ENCODE measurements at regions not wholly inside any gene's neighbourhood (a gene's known extent, or its start where the extent isn't known, plus 50 kb on each side); places are given as distances from the start of the nearest gene placed in this dataset.
"Not testable (repeated sequence)": the region's sequence is repeated elsewhere in the genome, so short reads cannot be mapped to it uniquely, and the experiment has no call there.

DNA sequence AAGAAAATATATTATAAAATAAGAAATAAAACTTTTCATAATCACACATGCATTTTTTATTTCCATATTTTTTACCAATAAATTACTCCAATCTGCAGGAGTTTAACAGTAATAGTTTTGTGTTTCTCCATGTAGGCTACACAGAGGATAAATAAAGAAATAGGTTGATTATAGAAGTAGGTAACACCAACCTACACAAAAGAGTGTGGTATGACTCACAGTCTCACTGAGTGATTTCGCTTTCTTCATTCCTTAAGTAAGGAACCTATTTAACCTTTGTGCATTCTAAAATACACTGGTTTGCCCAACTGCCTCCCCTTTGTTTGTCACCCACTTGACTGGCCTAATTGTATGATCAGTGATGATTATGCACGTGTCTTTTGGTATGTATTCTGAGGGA, 244.2 kb upstream of the RIMS1 start:
- no peak for DNase-seq

DNA sequence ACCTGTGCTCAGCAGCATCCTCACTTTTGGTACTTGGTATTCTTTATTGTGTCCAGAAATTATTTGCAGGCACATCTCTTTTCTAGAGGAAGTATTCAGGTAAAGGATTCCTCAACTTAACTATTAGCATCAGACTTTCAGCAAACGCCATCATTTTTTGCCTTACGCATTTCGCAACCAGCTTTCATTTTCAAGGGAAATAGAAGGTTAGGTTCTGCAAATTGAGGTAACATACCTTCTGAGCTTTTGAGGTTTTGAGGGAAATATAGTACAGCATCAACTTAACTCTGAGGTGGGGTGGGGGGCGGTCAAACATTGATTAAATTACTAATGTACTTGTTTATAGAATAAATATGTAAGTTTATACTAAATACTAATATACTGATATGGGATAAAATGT, 243.6 kb upstream of the RIMS1 start:
- no peak for DNase-seq

DNA sequence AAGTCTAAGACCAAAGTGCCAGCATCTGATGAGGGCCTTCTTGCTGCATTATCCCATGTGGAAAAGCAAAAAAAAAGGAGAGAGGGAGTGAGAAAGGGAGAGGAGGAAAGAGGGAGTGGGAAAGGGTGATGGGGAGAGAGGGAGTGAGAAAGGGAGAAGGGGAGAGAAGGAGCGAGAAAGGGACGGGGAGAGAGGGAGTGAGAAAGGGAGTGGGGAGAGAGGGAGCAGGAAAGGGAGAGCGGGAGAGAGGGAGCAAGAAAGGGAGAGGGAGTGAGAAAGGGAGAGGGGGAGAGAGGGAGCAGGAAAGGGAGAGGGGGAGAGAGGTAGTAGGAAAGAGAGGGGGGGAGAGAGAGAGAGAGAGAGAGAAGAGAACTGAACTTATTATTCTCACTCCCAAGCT, 241.1 kb upstream of the RIMS1 start:
- DNase-seq, result no peak

DNA sequence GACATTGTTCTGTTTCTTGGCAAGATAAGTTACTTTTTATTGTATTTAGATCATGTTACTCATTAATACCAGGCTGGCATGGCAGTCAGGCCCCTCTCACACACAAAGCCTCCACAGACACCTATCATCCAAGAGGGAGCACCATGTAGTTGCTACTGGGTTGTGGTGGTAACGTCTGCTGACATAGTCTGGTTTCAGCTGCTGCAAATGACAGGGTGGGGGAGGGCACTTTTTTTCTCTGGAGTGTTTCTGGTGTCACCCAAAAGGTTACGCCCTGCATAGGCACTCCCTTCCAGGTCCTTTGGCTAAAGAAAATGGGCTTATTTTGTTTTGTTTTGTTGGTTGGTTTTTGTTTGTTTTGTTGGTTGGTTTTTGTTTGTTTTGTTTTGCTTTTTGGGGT, 236.4 kb upstream of the RIMS1 start:
- DNase-seq, result no peak

DNA sequence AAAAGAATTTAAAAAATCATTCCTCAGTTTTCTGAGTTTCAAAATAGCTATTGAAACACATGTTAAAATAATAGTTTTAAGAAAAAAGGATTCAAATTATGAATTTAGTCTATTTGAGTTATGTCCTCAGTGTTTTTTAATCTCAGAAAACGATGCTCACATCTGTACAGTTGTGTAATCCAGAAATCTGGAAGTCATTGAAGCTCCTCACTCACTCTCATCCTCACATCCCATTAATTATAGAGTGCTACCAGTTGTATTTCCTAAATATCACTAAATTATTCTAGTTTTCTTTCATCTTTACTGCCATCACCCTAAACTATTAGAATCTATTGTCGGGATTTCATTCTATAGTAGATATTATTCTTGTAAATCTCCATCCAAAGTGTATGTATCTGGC, 234.7 kb upstream of the RIMS1 start:
- DNase-seq, result no peak

DNA sequence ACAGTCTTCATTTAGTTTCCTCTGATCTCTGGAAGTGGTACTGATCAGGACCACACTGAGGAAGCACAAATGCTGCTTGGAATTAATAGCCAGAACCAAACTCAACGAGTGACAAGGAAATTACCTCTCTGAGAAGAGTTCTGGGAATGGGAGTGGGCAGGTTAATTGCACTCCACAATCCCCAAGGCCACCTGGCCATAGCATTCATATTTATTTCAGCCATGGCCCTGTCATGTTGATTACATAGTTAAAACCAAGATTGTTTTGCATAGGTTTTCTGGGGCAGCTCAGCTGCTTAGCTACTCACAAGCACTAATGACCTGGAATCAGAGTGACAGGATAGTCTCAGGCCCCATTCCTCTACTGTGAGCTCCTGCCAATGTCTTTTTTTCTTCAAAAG, 230.2 kb upstream of the RIMS1 start:
- DNase-seq, result no peak

DNA sequence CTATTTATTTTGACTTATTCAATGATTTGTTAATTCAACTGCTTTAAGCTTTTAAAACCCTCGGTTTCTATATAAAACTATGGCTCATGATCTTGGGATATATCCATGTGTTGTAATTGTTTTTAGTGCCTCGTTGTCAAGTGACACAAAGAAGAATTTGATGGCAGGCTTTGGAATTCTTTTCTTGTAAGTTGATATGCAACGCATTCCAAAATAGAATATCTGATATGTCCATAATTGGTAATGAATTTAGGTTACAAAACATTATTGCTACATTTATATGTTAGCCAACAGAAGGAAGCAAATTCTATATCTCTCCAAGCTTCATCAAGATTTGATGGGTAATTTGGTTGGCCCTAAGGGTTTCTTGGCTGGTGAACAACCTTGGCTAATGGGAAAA, 220.4 kb upstream of the RIMS1 start:
- DNase-seq, result no peak

DNA sequence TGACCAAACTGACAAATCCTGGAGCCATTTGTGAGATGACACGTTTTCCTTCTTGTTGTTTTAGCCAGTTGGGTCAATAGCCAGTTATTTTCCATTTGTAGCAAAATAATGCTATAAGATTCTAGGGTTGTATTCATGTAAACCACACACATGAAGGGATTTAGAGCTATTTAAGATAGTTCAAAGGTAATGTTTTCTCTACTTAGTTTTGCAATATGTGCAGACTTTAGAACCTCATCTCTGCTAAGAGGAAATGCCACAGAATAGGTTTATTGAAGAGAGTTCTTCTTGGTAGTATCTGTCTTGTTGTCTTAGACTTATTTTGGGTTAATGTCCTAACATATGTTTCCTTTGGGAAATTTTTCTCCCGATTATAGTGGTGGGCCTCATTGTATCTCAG, 213.5 kb upstream of the RIMS1 start:
- DNase-seq, result no peak

DNA sequence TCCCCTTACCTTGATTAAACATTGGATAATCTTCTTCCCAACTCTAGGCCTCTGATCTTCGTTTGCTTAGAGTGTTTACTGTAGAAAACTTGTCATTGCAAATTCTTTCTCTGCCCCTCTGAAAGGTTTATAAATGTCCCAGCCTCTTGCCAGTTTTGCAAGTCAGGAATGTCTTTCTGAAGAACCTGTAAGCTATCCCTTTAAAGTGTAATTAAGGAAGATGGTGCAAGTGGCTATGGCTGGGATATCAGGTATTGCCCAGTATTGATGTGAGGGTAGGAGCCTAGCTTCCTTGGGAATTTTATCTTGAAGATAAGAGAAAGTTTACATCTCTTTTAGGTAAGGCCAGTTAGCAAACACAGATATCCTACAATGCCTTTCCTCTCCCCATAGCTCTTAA, 211.0 kb upstream of the RIMS1 start:
- no peak for DNase-seq

DNA sequence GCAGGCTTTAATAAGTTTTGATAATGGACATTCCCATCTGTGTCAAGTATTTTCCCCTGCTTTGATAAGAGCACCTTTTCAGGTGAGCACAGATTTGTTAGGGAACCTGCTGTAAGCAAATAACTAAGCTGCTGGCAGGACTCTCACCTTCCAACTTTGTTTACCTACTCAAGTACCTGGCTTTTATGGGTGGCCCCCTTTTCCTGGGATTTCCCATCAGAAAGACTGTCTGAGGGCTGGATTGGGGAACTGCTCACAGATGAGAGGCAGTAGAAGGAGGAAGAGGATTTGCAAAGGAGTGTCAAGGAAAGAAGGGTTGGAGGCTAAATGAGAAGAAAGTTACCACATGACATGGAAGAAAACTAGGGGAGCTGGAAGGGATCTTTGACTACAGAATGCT, 210.1 kb upstream of the RIMS1 start:
- DNase-seq, result no peak

DNA sequence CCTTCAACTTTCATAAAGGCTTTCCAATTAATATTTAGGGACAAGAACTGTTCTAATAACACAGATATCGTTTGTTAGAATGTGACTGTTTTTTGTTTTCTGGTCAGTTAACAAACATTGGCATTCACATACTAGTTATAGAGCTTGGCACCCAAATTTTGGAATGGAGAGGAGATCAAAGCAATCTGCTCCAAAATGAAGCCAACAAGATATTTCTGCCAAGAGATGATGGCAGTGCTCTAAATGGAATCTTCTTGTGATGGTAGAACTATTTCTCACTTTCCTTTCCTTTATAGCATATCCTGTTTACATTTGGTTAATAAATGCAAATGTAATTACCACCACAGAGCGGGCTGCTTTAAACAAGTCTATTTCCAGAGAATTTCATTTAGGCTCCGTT, 208.3 kb upstream of the RIMS1 start:
- no peak for DNase-seq

DNA sequence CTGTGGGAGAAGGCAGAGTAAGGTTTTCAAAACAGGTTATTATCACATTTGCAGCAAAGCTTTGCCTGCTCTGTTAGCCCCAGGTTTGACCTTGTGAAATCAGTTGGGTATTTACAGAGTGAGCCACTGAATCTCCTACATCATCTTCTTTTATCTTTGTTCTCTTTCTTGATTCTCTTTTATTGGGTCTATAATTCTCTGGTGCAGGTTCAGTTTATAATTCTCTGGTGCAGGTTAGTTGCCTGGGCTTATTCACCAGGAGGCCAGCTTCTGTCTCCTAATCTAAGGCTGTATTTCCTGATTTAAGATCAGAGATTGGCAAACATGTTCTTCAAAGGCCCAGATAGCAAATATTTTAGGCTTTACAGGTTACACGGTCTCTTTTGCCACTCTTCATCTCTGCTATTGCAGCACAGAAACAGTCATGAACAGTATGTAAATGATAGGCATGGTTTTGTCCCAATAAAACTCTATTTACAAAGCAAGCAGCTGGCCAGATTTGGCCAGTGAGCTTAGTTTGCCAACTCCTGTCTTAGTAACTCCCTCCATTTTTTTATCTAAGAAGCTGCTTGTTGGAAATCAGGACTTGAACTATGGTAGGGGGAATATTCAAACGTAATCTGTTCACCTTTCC, 205.0 kb upstream of the RIMS1 start:
- no peak for DNase-seq

DNA sequence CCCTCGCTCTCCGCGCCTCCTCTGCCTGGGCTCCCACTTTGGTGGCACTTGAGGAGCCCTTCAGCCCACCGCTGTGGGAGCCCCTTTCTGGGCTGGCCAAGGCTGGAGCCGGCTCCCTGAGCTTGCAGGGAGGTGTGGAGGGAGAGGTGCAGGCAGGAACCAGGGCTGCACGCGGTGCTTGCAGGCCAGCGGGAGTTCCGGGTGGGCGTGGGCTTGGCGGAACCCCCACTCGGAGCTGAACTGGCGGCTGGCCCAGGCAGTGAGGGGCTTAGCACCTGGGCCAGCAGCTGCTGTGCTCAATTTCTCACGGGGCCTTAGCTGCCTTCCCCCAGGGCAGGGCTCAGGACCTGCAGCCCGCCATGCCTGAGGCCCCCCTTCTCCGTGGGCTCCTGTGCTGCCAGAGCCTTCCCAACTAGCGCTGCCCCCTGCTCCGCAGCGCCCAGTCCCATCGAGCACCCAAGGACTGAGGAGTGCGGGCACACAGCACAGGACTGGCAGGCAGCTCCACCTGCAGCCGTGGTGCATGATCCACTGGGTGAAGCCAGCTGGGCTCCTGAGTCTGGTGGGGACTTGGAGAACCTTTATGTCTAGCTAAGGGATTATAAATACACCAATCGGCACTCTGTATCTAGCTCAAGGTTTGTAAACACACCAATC, 200.2 kb upstream of the RIMS1 start:
- DNase-seq, result not testable (repeated sequence)

DNA sequence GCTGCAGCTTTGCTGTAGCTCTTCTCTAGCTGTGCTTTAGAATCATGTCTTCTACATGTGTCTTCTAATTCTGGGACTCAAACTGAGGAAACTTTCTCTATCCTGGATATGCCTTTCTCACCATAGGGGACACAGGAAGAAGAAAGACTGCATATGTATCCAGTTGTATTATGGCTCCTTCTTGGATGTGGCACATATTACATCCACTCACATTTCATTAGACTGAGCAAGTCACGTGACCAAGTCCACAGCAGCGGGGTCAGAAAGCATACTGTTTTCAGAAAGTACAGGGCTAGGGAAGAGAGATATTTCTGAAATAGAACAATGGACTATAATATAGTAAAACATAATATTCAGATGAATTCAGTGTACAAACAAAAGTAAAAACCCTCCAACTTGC, 187.6 kb upstream of the RIMS1 start:
- DNase-seq, result no peak

DNA sequence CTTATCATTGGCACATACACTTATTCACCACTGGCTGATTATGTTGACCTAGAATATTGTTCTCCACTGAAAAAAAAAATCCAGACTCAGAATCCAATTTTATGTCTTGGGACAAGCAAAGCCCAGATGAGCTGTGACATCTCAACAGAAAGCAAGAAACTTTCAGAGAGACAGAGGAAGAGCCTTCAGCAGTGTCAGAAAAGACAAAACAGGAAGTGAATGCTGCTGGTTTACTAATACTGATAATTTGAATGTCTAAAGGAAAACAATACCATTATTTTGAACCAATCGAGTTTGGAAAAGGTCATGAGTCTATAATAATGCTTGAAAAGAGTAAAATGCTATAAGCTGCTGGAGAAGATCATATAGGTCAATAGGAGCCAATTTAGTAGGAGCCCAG, 179.8 kb upstream of the RIMS1 start:
- DNase-seq, result no peak

DNA sequence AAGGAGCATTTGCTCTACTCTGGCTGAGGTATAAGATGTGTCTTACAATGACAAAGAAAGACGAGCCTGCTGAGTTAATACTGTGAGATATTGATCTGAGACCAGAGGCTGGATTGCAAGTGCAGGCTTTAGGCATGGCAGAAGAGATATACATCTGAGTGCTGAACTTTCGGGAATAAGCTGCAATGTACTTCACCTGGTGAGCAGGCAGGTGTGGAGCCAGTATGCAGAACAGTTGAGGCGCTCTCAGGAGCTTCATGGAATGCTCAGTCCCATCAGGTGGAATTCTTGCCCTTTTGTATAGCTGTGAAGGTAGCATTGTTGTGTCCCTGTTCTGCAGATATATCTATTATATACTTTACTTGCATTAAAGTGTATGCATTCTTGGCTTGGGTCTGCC, 179.3 kb upstream of the RIMS1 start:
- no peak for DNase-seq

DNA sequence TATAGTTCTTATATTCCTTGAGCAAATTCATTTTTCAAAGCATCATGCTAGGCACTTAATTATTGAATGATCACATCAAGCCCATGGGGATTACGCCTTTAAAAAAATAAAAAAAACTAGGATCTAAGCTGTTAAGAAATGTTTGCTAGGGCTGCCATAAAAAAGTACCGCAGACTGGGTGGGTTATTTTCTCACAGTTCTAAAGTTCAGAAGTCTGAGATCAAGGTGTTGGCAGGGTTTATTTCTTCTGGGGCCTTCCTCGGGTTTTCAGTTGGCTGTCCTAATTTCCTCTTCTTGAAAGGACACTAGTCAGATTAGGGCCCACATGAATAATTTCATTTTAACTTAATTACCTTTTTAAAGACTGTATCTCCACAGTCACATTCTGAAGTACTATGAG, 165.6 kb upstream of the RIMS1 start:
- DNase-seq, result no peak

DNA sequence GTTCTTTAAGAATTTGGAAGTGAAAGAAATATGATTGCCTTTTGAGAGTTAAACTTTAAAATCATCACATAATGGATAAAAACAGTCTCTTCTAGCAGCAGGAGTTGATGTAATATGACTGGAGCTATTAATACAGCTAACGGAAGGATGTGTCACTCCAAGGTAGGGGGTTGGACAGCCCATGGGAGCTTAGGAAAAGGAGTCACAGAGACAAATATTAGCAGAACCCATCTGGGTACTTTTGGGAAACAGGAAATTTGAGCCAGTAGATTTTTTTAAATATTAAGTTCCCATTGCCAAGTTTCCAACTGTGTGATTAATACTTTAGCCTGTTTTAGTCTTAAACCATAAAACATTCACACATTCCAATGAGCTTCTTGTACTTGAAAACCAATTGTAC, 164.7 kb upstream of the RIMS1 start:
- DNase-seq, result no peak

DNA sequence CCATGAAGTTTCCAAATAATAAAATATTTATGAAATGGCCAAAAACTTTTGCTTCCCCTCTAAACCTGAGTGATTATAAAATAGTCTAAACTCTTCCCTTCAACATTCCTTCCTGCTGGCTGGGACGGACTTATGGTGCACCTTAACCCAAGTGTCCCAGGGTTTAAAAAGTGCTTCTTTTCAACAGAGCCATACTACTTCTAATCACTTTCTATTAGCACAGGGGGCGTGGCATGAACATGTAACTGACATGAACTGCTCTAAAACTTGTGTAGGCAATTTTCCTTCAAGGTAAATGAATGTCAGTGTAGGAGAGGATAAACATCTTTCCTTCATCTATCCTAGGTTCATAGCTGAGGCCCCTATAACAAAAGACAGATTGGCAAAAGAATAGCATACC, 163.6 kb upstream of the RIMS1 start:
- DNase-seq, result no peak

DNA sequence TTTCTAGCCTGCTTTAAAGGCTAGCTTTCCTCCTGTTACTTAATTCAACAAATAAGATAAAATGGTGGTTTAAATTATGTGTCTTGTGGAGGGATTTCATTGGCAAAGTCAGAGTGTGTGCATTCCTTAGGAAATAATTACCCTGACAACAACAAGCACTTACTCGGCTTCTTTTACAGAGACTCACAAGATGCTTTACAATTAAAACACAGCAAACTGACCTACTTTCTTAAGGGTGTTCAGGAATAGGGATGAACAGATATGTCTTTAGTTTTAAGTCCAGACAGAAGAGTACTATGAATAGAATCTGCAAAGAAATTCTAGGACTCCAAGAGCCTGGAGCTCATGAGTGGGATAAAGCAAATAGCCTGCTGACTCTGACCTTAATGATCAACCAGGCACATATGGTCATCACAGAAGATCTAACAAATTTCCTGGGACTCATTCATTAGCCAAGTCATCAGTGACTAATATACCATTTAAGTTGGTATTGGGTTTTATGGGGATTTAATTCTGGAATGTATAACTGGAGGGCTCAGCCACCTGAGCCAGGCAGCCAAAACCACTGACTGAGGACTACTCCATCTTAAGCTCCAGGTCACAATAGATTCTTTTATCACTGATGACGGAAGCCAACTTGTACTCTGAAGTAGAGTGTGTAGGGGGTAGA, 161.8 kb upstream of the RIMS1 start:
- no peak for DNase-seq

DNA sequence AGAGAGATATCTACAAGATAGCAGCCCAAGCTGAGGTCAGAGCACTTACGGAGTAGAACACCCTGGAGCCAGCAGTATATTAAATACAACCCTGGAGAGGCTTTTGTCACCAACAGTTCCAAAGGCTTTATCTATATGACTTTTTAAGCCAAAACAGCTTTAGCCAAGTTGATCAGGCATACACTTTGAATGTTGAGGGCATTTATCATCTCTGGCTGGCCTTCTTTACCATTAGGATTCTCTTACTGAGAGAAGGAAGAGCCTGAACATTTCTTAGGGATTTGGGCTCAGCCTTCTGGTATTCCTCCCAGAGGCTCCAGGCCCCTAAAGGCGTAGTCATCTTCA, 161.3 kb upstream of the RIMS1 start:
- DNase-seq, result no peak

DNA sequence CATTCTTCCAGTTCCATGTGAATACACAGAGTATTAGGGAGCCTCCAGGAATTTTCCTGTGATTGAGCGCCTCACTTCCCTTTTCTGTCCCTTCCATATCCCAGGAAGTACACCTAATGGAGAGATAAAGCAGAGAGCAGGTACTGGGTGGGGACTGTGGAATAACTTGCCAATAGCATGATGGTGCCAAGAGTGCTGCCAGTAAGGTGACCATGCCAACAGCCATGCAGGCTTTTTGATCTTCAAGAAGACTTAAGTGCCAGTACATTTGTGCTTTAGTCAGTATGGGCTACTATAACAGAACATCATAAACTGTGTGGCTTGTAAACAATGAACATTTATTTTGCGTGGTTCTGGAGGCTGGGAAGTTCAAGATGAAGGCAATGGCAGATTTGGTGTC, 160.2 kb upstream of the RIMS1 start:
- DNase-seq, result no peak

DNA sequence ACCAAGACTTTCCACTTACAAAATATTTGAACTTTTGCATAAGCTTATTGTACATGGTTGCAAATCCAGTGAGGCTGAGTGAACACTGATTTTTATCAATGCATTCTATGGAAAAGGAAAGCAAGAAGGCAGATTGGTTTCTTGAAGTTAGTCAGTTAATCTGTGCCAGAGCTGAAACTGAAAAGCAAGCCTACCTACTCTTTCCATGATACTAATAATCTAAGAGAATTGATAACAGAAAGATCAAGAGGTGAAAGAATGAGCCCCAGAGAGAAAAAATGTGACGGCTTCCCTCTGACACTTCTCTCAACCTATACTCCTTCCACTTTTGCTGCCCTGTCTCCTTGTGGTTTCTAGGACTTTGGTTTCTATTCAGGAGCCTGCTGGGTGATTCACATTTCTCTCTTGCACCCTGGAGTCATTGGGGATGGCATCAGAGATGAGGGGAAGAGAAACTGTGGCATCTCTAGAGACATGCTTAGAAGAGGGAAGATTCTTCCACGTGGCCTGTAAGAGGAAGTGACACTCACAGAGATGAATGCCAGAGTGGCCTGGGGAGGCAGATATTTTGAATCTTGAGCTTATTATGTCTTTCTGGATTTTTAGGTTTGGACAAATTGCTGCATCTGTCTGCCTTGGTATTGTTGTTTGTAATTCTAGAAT, 158.6 kb upstream of the RIMS1 start:
- no peak for DNase-seq

DNA sequence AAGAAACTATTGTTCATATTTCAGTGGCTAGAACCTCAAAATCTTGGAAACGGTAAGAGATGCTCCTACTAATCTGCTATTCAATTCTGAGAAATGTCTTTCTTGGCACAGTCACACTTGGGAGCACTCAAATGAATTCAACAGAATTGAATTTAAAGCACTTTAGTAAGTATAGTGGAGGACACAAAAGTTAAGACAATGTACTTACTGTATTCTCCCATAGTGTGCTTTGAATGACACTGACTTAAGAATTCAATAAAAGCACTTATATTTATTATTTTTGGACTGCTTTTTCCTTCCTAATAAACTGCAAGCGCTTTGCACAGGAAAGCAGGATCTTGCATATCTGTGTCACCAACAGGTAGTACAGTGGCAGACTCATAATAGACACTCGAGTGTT, 156.1 kb upstream of the RIMS1 start:
- no peak for DNase-seq
